HCT116 (cell line): ENCODE measurements at regions not wholly inside any gene's neighbourhood (a gene's known extent, or its start where the extent isn't known, plus 50 kb on each side); places are given as distances from the start of the nearest gene placed in this dataset.

Experiments
- ATAC-seq: fragments of 200-7000 bp; cut with Tn5 transposase; 2 replicates; pipeline ENCODE4 v1.9.1; 2020; ENCODE audit warnings: mild to moderate bottlenecking, moderate library complexity
- BruUV-seq: library from RNA; stranded (reverse); fragments of 400-500 nt; replicated peaks from 2 replicates; lab custom pipeline; 2021; lab: Mats Ljungman, UMichigan
- CTCF ChIA-PET: fragments of 300-600 bp; sonication (Branson Sonifier 250); formaldehyde crosslinking; loops from one replicate; lab custom pipeline; 2021; ENCODE audit warnings: antibody characterized with exemption; lab: Charles Lee
- POLR2A ChIA-PET: fragments of 300-600, 350-600 bp; sonication (Branson Sonifier 250); formaldehyde crosslinking; loops from one replicate; lab custom pipeline; 2021; ENCODE audit warnings: antibody characterized with exemption; lab: Charles Lee
- RAD21 ChIA-PET, 2 experiments: fragments of 300-600 bp; sonication (Branson Sonifier 250); formaldehyde crosslinking; loops; one replicate each; lab custom pipeline; 2023; ENCODE audit warnings: low total read pairs in 2 of 2; ENCODE audit not compliant: uncharacterized antibody in 2 of 2, unreplicated experiment in 2 of 2, low non-redundant PET in 1 of 2; lab: Charles Lee
- DNase-seq: peaks from one replicate; pipeline ENCODE4 v3.0.0-alpha.2; 2010; ENCODE audit warnings: low read depth, low spot score
- H2AFZ ChIP-seq: fragments of 200-600 bp; shearing (Covaris generic), sonication (generic); 2 replicates; pipeline ENCODE4 v1.6.1; 2017; ENCODE audit warnings: low read depth, mixed run types, mixed read lengths, antibody characterized with exemption, low read length; ENCODE audit not compliant: poor library complexity, severe bottlenecking
- H3K27ac ChIP-seq: 2 replicates; pipeline ENCODE4 v1.5.1; 2012; ENCODE audit warnings: low read depth, low read length
- H3K27me3 ChIP-seq: fragments of 200-600 bp; sonication (generic); 2 replicates; pipeline ENCODE4 v1.6.1; 2016; ENCODE audit warnings: mixed run types, low read length, mixed read lengths; ENCODE audit not compliant: insufficient read depth
- H3K36me3 ChIP-seq, 2 experiments: fragments of 200-500 bp in 1 of 2; fragments of 200-600 bp in 1 of 2; sonication (Bioruptor generic) in 1 of 2; sonication (generic) in 1 of 2; 2 replicates each; pipeline versions ENCODE4 v1.5.1 to v1.6.1; 2014 to 2016; ENCODE audit warnings: low read length in 2 of 2, inconsistent platforms in 1 of 2, mixed read lengths in 1 of 2, mixed run types in 1 of 2; ENCODE audit not compliant: insufficient read depth in 2 of 2, control insufficient read depth in 1 of 2
- H3K4me1 ChIP-seq, 2 experiments: fragments of 200-600 bp in 1 of 2; sonication (generic) in 1 of 2; 2 replicates each; pipeline versions ENCODE4 v1.5.1 to v1.6.1; 2012 to 2017; ENCODE audit warnings: low read length in 2 of 2, inconsistent platforms in 1 of 2, mild to moderate bottlenecking in 1 of 2, mixed read lengths in 1 of 2, mixed run types in 1 of 2, moderate library complexity in 1 of 2; ENCODE audit not compliant: insufficient read depth in 2 of 2, control insufficient read depth in 1 of 2
- H3K4me2 ChIP-seq: fragments of 200-600 bp; sonication (generic); 2 replicates; pipeline ENCODE4 v1.6.1; 2017; ENCODE audit warnings: mixed run types, low read length, mixed read lengths
- H3K4me3 ChIP-seq, 2 experiments: fragments of 200-600 bp in 1 of 2; sonication (generic) in 1 of 2; replicated peaks in 1 of 2; 2 replicates each; pipeline ENCODE4 v1.5.1; 2011 to 2016; ENCODE audit warnings: low read length in 2 of 2, control low read depth in 1 of 2, low read depth in 1 of 2, mild to moderate bottlenecking in 1 of 2, mixed read lengths in 1 of 2, mixed run types in 1 of 2
- H3K79me2 ChIP-seq: fragments of 200-600 bp; sonication (generic); 2 replicates; pipeline ENCODE4 v1.6.1; 2017; ENCODE audit warnings: mild to moderate bottlenecking, mixed run types, low read length, moderate library complexity, mixed read lengths; ENCODE audit not compliant: insufficient read depth
- H3K9ac ChIP-seq: fragments of 200-600 bp; sonication (generic); 2 replicates; pipeline ENCODE4 v1.6.1; 2016; ENCODE audit warnings: low read length, mixed read lengths
- H3K9me2 ChIP-seq: fragments of 200-600 bp; sonication (generic), shearing (Covaris generic); 2 replicates; pipeline ENCODE4 v1.6.1; 2017; ENCODE audit warnings: mixed run types, mild to moderate bottlenecking, moderate library complexity; ENCODE audit not compliant: insufficient read depth
- H3K9me3 ChIP-seq, 2 experiments: fragments of 200-500 bp in 1 of 2; fragments of 200-600 bp in 1 of 2; sonication (Bioruptor generic) in 1 of 2; sonication (generic) in 1 of 2; 2 replicates each; pipeline ENCODE4 v1.6.1; 2014 to 2017; ENCODE audit warnings: low read length in 2 of 2, mixed read lengths in 2 of 2, inconsistent platforms in 1 of 2, low read depth in 1 of 2, mild to moderate bottlenecking in 1 of 2, mixed run types in 1 of 2, moderate library complexity in 1 of 2; ENCODE audit not compliant: control insufficient read depth in 1 of 2, insufficient read depth in 1 of 2
- H4K20me1 ChIP-seq: fragments of 200-600 bp; sonication (generic), shearing (Covaris generic); 2 replicates; pipeline ENCODE4 v1.6.1; 2017; ENCODE audit warnings: mixed run types, mild to moderate bottlenecking, moderate library complexity; ENCODE audit not compliant: insufficient read depth
- ATF3 ChIP-seq: IDR thresholded peaks from 2 replicates; pipeline ENCODE4 v1.6.1; 2012
- CEBPB ChIP-seq: IDR thresholded peaks from 2 replicates; pipeline ENCODE4 v1.6.1; 2012; ENCODE audit warnings: low read depth
- EGR1 ChIP-seq: IDR thresholded peaks from 2 replicates; pipeline ENCODE4 v1.6.1; 2012; ENCODE audit warnings: low read depth
- ELF1 ChIP-seq: IDR thresholded peaks from 2 replicates; pipeline ENCODE4 v1.6.1; 2012; ENCODE audit warnings: low read depth, borderline replicate concordance
- EZH2 ChIP-seq: fragments of 200-600 bp; sonication (generic); IDR thresholded peaks from 2 replicates; pipeline ENCODE4 v1.6.1; 2017; ENCODE audit warnings: antibody characterized with exemption, mixed run types
- FOSL1 ChIP-seq: IDR thresholded peaks from 2 replicates; pipeline ENCODE4 v1.6.1; 2012; ENCODE audit warnings: low read depth
- JUND ChIP-seq: IDR thresholded peaks from 2 replicates; pipeline ENCODE4 v1.6.1; 2012
- POLR2A ChIP-seq: IDR thresholded peaks from 2 replicates; pipeline ENCODE4 v1.7.0; 2011; ENCODE audit warnings: borderline replicate concordance; ENCODE audit not compliant: insufficient read depth, insufficient read length; ENCODE audit errors: extremely low read depth
- POLR2AphosphoS5 ChIP-seq: IDR thresholded peaks from 2 replicates; pipeline ENCODE4 v1.6.1; 2011; ENCODE audit warnings: mild to moderate bottlenecking, low read depth, low read length, moderate library complexity
- RAD21 ChIP-seq: IDR thresholded peaks from 2 replicates; pipeline ENCODE4 v1.6.1; 2012; ENCODE audit warnings: low read depth, mild to moderate bottlenecking
- REST ChIP-seq: IDR thresholded peaks from 2 replicates; pipeline ENCODE4 v1.6.1; 2012; ENCODE audit warnings: low read depth
- SIN3A ChIP-seq: IDR thresholded peaks from 2 replicates; pipeline ENCODE4 v1.6.1; 2012; ENCODE audit warnings: low read depth
- TCF7L2 ChIP-seq: IDR thresholded peaks from 2 replicates; pipeline ENCODE4 v1.7.0; 2011; ENCODE audit warnings: borderline replicate concordance, inconsistent platforms; ENCODE audit not compliant: insufficient read depth, insufficient read length; ENCODE audit errors: extremely low read depth
- YY1 ChIP-seq: IDR thresholded peaks from 2 replicates; pipeline ENCODE4 v1.6.1; 2011; ENCODE audit warnings: low read length, low read depth, moderate library complexity, mild to moderate bottlenecking; ENCODE audit not compliant: insufficient replicate concordance; ENCODE audit errors: extremely low read depth
- ZFX ChIP-seq: fragments of 450-650 bp; IDR thresholded peaks from 2 replicates; pipeline ENCODE4 v1.6.1; 2017
- ZNF274 ChIP-seq: fragments of 200-500 bp; sonication (Bioruptor generic); IDR thresholded peaks from 2 replicates; pipeline ENCODE4 v1.6.1; 2014; ENCODE audit warnings: mild to moderate bottlenecking, low read depth, low read length, inconsistent platforms
- intact Hi-C: fragments of 100-400 bp; cut with micrococcal nuclease; formaldehyde crosslinking; loops from 2 replicates; pipeline ENCODE4 v1.10.0; 2022

GRCh38 chrX:10926404-10926803 is 184.7 kb upstream of the HCCS start:
- no peak for TF ChIP-seq ATF3
- TF ChIP-seq EZH2, result no peak
- no peak for TF ChIP-seq ELF1
- no peak for TF ChIP-seq CEBPB
- no peak for TF ChIP-seq JUND
- TF ChIP-seq ZFX, result no peak
- no peak for TF ChIP-seq SIN3A
- TF ChIP-seq RAD21, result no peak
- TF ChIP-seq ZNF274, result no peak
- TF ChIP-seq YY1, result no peak
- no peak for TF ChIP-seq POLR2AphosphoS5
- no peak for TF ChIP-seq TCF7L2
- no peak for TF ChIP-seq EGR1
- TF ChIP-seq POLR2A, result no peak
- TF ChIP-seq, all 23 proteins: peak for 0
- no peaks in the 10 kb centered on the region for H3K9me2 ChIP-seq
- DNase-seq (no peak), ATAC-seq (no peak)
- ChIA-PET CTCF (no interaction called here), POLR2A (no interaction called here), RAD21 (no interaction called here)
- H2AFZ ChIP-seq, result no peak overlapping the region
- H3K9me3 ChIP-seq, result no peaks in the 10 kb centered on the region
- H3K36me3 ChIP-seq, result no peaks in the 10 kb centered on the region
- intact Hi-C loops, result no loop called here
- no peak overlapping the region for H3K4me2 ChIP-seq
- H3K79me2 ChIP-seq, result no peaks in the 10 kb centered on the region
- H3K4me3 ChIP-seq, result no peak overlapping the region
- peaks cover 0 to 6% of the 10 kb centered on the region in 2 experiments; a peak in 1 of 4 replicates for H3K4me1 ChIP-seq
- no peak overlapping the region for H3K9ac ChIP-seq
- H4K20me1 ChIP-seq, result no peaks in the 10 kb centered on the region
- BruUV-seq, result no TSS peak
- H3K27ac ChIP-seq, result no peak overlapping the region
- no peaks in the 10 kb centered on the region for H3K27me3 ChIP-seq

GRCh38 chrX:10926891-10927290 is 184.2 kb upstream of the HCCS start:
- H2AFZ ChIP-seq, result no peak overlapping the region
- no peak overlapping the region for H3K27ac ChIP-seq
- POLR2A ChIA-PET, result no interaction called here
- no peaks in the 10 kb centered on the region for H3K9me2 ChIP-seq
- no TSS peak for BruUV-seq
- intact Hi-C loops, result no loop called here
- no peak overlapping the region for H3K9ac ChIP-seq
- H3K4me2 ChIP-seq, result no peak overlapping the region
- H3K79me2 ChIP-seq, result no peaks in the 10 kb centered on the region
- H3K27me3 ChIP-seq, result no peaks in the 10 kb centered on the region
- no peak overlapping the region for H3K4me3 ChIP-seq
- no peaks in the 10 kb centered on the region for H3K9me3 ChIP-seq
- H3K4me1 ChIP-seq, result peaks cover 0 to 6% of the 10 kb centered on the region in 2 experiments; a peak in 1 of 4 replicates
- RAD21 ChIA-PET, result no interaction called here
- DNase-seq, result no peak
- H4K20me1 ChIP-seq, result no peaks in the 10 kb centered on the region
- no peaks in the 10 kb centered on the region for H3K36me3 ChIP-seq
- ATAC-seq, result no peak
- TF ChIP-seq REST (no peak), FOSL1 (no peak)
- CTCF ChIA-PET, result no interaction called here
